GM12874 (cell line): ENCODE measurements at regions not wholly inside any gene's neighbourhood (a gene's known extent, or its start where the extent isn't known, plus 50 kb on each side); places are given as distances from the start of the nearest gene placed in this dataset.

Experiments
- TF ChIP-seq, protein P1 (sequence below): IDR thresholded peaks from 2 replicates; pipeline ENCODE4 v1.5.1; 2011; ENCODE audit warnings: low read depth, mild to moderate bottlenecking, control low read depth, low read length, moderate library complexity; ENCODE audit not compliant: insufficient read depth

DNA sequence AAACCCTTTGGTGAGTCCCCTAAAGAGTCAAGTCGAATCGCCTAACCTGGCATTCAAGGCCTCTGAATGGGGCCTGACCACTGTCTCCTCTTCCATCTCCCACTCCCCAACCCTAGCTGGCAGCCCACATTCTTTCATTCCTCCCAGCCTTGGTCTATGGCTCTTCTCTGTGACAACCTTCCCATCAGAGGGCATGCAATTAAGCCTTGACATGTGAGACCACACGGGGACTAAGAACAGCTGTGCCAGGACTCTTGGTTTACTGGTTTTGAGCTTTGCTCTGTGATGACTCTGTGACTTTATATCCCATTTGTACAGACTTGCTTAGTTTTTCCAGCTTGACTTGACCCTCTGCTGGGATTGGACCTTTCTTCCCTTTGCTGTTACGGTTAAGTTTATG, 116.6 kb downstream of the BUB3 start:
- TF ChIP-seq, protein P1, sequence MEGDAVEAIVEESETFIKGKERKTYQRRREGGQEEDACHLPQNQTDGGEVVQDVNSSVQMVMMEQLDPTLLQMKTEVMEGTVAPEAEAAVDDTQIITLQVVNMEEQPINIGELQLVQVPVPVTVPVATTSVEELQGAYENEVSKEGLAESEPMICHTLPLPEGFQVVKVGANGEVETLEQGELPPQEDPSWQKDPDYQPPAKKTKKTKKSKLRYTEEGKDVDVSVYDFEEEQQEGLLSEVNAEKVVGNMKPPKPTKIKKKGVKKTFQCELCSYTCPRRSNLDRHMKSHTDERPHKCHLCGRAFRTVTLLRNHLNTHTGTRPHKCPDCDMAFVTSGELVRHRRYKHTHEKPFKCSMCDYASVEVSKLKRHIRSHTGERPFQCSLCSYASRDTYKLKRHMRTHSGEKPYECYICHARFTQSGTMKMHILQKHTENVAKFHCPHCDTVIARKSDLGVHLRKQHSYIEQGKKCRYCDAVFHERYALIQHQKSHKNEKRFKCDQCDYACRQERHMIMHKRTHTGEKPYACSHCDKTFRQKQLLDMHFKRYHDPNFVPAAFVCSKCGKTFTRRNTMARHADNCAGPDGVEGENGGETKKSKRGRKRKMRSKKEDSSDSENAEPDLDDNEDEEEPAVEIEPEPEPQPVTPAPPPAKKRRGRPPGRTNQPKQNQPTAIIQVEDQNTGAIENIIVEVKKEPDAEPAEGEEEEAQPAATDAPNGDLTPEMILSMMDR, result no peak

GRCh38 chr10:123272171-123272570, 118.0 kb downstream of the BUB3 start:
- TF ChIP-seq, protein P1, result 0 out of 2 replicates have a peak, but pooled peaks have one; percentile 3

GRCh38 chr10:123274306-123275135, 120.3 kb downstream of the BUB3 start:
- TF ChIP-seq, protein P1, result no peak

GRCh38 chr10:123275136-123275564, 120.9 kb downstream of the BUB3 start:
- TF ChIP-seq, protein P1, result no peak

- TF ChIP-seq, protein P1, result no peak
Observed at GRCh38 chr10:123278445-123278844, 124.2 kb downstream of the BUB3 start.

- TF ChIP-seq, protein P1, result no peak
Observed at GRCh38 chr10:123284022-123284421, 129.8 kb downstream of the BUB3 start.

- TF ChIP-seq, protein P1, result no peak
Observed at GRCh38 chr10:123287594-123288247, 133.5 kb downstream of the BUB3 start.
